Common myeloid progenitor, CD34-positive (primary cell): ENCODE measurements at regions not wholly inside any gene's neighbourhood (a gene's known extent, or its start where the extent isn't known, plus 50 kb on each side); places are given as distances from the start of the nearest gene placed in this dataset.

Source experiments
- CTCF ChIA-PET: fragments of 350-600 bp; sonication (Branson Sonifier 250); formaldehyde crosslinking; loops from one replicate; lab custom pipeline; 2021; ENCODE audit warnings: antibody characterized with exemption; lab: Charles Lee
- POLR2A ChIA-PET: fragments of 350-600 bp; sonication (Branson Sonifier 250); formaldehyde crosslinking; loops from one replicate; lab custom pipeline; 2021; ENCODE audit warnings: antibody characterized with exemption; lab: Charles Lee
- DNase-seq, 3 donors: peaks; one replicate each; pipeline versions ENCODE4 v3.0.0 to v3.0.0-alpha.2; 2013
- H3K27ac ChIP-seq, 2 experiments: 1 replicate in 1 of 2; 2 replicates in 1 of 2; pipeline ENCODE4 v1.7.0; 2013; ENCODE audit warnings: inconsistent platforms in 2 of 2, low read length in 2 of 2, mild to moderate bottlenecking in 2 of 2, low read depth in 1 of 2, moderate library complexity in 1 of 2; ENCODE audit not compliant: severe bottlenecking in 2 of 2, insufficient read depth in 1 of 2, poor library complexity in 1 of 2
- H3K27me3 ChIP-seq, 5 experiments: replicated peaks in 2 of 5; 1 replicate in 3 of 5; 2 replicates in 2 of 5; pipeline versions ENCODE4 v1.6.1 to v1.7.0; 2013; ENCODE audit warnings: low read length in 4 of 5, mild to moderate bottlenecking in 2 of 5, moderate library complexity in 2 of 5, inconsistent platforms in 1 of 5; ENCODE audit not compliant: insufficient read depth in 5 of 5, control insufficient read depth in 4 of 5
- H3K36me3 ChIP-seq, 4 experiments: 1 replicate in 2 of 4; 2 replicates in 2 of 4; pipeline versions ENCODE4 v1.6.1 to v1.7.0; 2013; ENCODE audit warnings: low read length in 3 of 4, control low read depth in 1 of 4, mild to moderate bottlenecking in 1 of 4; ENCODE audit not compliant: control insufficient read depth in 4 of 4, insufficient read depth in 4 of 4
- H3K4me1 ChIP-seq, 4 experiments: 1 replicate in 3 of 4; 2 replicates in 1 of 4; pipeline versions ENCODE4 v1.6.1 to v1.7.1; 2013; ENCODE audit warnings: low read length in 3 of 4, mild to moderate bottlenecking in 3 of 4, control low read depth in 1 of 4, inconsistent platforms in 1 of 4, moderate library complexity in 1 of 4; ENCODE audit not compliant: control insufficient read depth in 4 of 4, insufficient read depth in 4 of 4; ENCODE audit errors: control extremely low read depth in 1 of 4
- H3K4me3 ChIP-seq, 7 experiments: 1 replicate in 4 of 7; 2 replicates in 3 of 7; pipeline versions ENCODE4 v1.5.1 to v1.7.0; 2013; ENCODE audit warnings: mild to moderate bottlenecking in 7 of 7, low read length in 6 of 7, moderate library complexity in 6 of 7, inconsistent platforms in 2 of 7, low read depth in 2 of 7, control low read depth in 1 of 7; ENCODE audit not compliant: insufficient read depth in 4 of 7, control insufficient read depth in 1 of 7; ENCODE audit errors: extremely low read depth in 1 of 7
- H3K9me3 ChIP-seq, 5 experiments: 1 replicate in 4 of 5; 2 replicates in 1 of 5; pipeline versions ENCODE4 v1.6.1 to v1.7.1; 2013; ENCODE audit warnings: low read length in 4 of 5, mild to moderate bottlenecking in 2 of 5, inconsistent platforms in 1 of 5, low read depth in 1 of 5, moderate library complexity in 1 of 5; ENCODE audit not compliant: control insufficient read depth in 4 of 5, insufficient read depth in 2 of 5; ENCODE audit errors: control extremely low read depth in 1 of 5
- WGBS: methylation state at CpG from one replicate; pipeline ENCODE4 v1.1.5; 2013; ENCODE audit not compliant: insufficient coverage; 5-methylcytosine and 5-hydroxymethylcytosine counted together

GRCh38 chr3:22966349-22966748 is 236.8 kb upstream of the UBE2E2 start:
- CTCF ChIA-PET = no interaction called here
- Histone ChIP-seq H3K9me3 (no peaks in the 10 kb centered on the region), H3K27me3 (no peaks in the 10 kb centered on the region), H3K36me3 (no peaks in the 10 kb centered on the region), H3K4me3 (no peak overlapping the region), H3K27ac (no peak overlapping the region), H3K4me1 (peaks cover 0 to 3% (median 0%) of the 10 kb centered on the region in 4 experiments)
- POLR2A ChIA-PET = no interaction called here
- DNase-seq = no peak

- Histone ChIP-seq H3K27ac (no peak overlapping the region), H3K27me3 (no peaks in the 10 kb centered on the region), H3K4me3 (no peak overlapping the region), H3K36me3 (no peaks in the 10 kb centered on the region), H3K9me3 (no peaks in the 10 kb centered on the region), H3K4me1 (peaks cover 0 to 8% (median 3%) of the 10 kb centered on the region in 4 experiments)
- ChIA-PET POLR2A (no interaction called here), CTCF (no interaction called here)
- no peak for DNase-seq
- 100% methylated on average over 1 of the region's 1 CpG for WGBS
These were observed 233.9 kb upstream of the UBE2E2 start for GRCh38 chr3:22969276-22969675.

- WGBS = 85% methylated on average over 2 of the region's 3 CpGs
- POLR2A ChIA-PET = no interaction called here
These were observed 231.6 kb upstream of the UBE2E2 start for GRCh38 chr3:22971497-22971896.

GRCh38 chr3:22977042-22977441 is 226.1 kb upstream of the UBE2E2 start:
- Histone ChIP-seq H3K4me1 (peaks cover 0 to 2% (median 0%) of the 10 kb centered on the region in 4 experiments), H3K27ac (no peak overlapping the region), H3K27me3 (no peaks in the 10 kb centered on the region), H3K4me3 (no peak overlapping the region), H3K9me3 (no peaks in the 10 kb centered on the region), H3K36me3 (no peaks in the 10 kb centered on the region)
- POLR2A ChIA-PET = no interaction called here
- WGBS = 80% methylated on average over 2 of the region's 2 CpGs
- CTCF ChIA-PET = no interaction called here
- DNase-seq = no peak

More at GRCh38 chr3:22971497-22971896, 231.6 kb upstream of the UBE2E2 start:
- H3K27me3 ChIP-seq = no peaks in the 10 kb centered on the region
- CTCF ChIA-PET = interaction anchor here (1.1 to 1.3 kb wide), 2 partner anchors 12 to 21 kb away, joined by 3 to 4 read pairs; no protein-coding TSS in a partner anchor
- H3K4me1 ChIP-seq = peaks cover 0 to 8% (median 3%) of the 10 kb centered on the region in 4 experiments
- peak; percentile 25 to 69 (median 59) for DNase-seq
- no peak overlapping the region for H3K4me3 ChIP-seq
- no peaks in the 10 kb centered on the region for H3K36me3 ChIP-seq
- no peaks in the 10 kb centered on the region for H3K9me3 ChIP-seq
- no peak overlapping the region for H3K27ac ChIP-seq

- ChIA-PET CTCF (no interaction called here), POLR2A (no interaction called here)
- DNase-seq = peak in 1 of 3 donors; percentile 7
- peaks cover 0 to 2% (median 0%) of the 10 kb centered on the region in 4 experiments for H3K4me1 ChIP-seq
- no peak overlapping the region for H3K4me3 ChIP-seq
- no peaks in the 10 kb centered on the region for H3K27me3 ChIP-seq
- WGBS = 100% methylated on average over 1 of the region's 3 CpGs
- H3K36me3 ChIP-seq = no peaks in the 10 kb centered on the region
- H3K9me3 ChIP-seq = no peaks in the 10 kb centered on the region
- no peak overlapping the region for H3K27ac ChIP-seq
These were observed 225.4 kb upstream of the UBE2E2 start for GRCh38 chr3:22977650-22978289.

- Histone ChIP-seq H3K36me3 (no peaks in the 10 kb centered on the region), H3K27ac (no peak overlapping the region), H3K9me3 (no peaks in the 10 kb centered on the region), H3K4me3 (no peak overlapping the region), H3K4me1 (peaks cover 0 to 2% (median 0%) of the 10 kb centered on the region in 4 experiments), H3K27me3 (no peaks in the 10 kb centered on the region)
- 100% methylated on average over 3 of the region's 4 CpGs for WGBS
- ChIA-PET POLR2A (no interaction called here), CTCF (no interaction called here)
- no peak for DNase-seq
These were observed 223.5 kb upstream of the UBE2E2 start for GRCh38 chr3:22979581-22979980.

GRCh38 chr3:22980346-22980745 is 222.8 kb upstream of the UBE2E2 start:
- Histone ChIP-seq H3K4me3 (no peak overlapping the region), H3K36me3 (no peaks in the 10 kb centered on the region), H3K4me1 (peaks cover 0 to 2% (median 0%) of the 10 kb centered on the region in 4 experiments), H3K27me3 (no peaks in the 10 kb centered on the region), H3K9me3 (peaks cover 0 to under 1% (median 0%) of the 10 kb centered on the region in 5 experiments), H3K27ac (no peak overlapping the region)
- 98% methylated on average over 5 of the region's 7 CpGs for WGBS
- ChIA-PET CTCF (no interaction called here), POLR2A (no interaction called here)
- DNase-seq = no peak
